Muscle layer of duodenum (tissue), 2 donors: ENCODE measurements at regions not wholly inside any gene's neighbourhood (a gene's known extent, or its start where the extent isn't known, plus 50 kb on each side); places are given as distances from the start of the nearest gene placed in this dataset.

Source experiments
- H3K27ac ChIP-seq: one replicate; pipeline ENCODE4 v1.7.0; 2013; ENCODE audit warnings: mild to moderate bottlenecking, low read length
- H3K27me3 ChIP-seq: one replicate; pipeline ENCODE4 v1.7.0; 2013; ENCODE audit warnings: low read depth, mild to moderate bottlenecking, control low read depth, low read length
- H3K36me3 ChIP-seq, 2 donors: one replicate each; pipeline ENCODE4 v1.7.0; 2013; ENCODE audit warnings: low read length in 2 of 2, control low read depth in 1 of 2, mild to moderate bottlenecking in 1 of 2; ENCODE audit not compliant: insufficient read depth in 2 of 2, control insufficient read depth in 1 of 2
- H3K4me1 ChIP-seq, 2 donors: one replicate each; pipeline ENCODE4 v1.7.0; 2013; ENCODE audit warnings: low read length in 2 of 2, mild to moderate bottlenecking in 2 of 2, control low read depth in 1 of 2, moderate library complexity in 1 of 2; ENCODE audit not compliant: insufficient read depth in 2 of 2, control insufficient read depth in 1 of 2
- H3K4me3 ChIP-seq, 2 donors: one replicate each; pipeline ENCODE4 v1.7.0; 2013; ENCODE audit warnings: low read length in 2 of 2, low read depth in 1 of 2, mild to moderate bottlenecking in 1 of 2
- H3K9me3 ChIP-seq, 2 donors: one replicate each; pipeline ENCODE4 v1.7.0; 2013; ENCODE audit warnings: low read length in 2 of 2, control low read depth in 1 of 2, mild to moderate bottlenecking in 1 of 2; ENCODE audit not compliant: control insufficient read depth in 1 of 2
- donor health status: healthy.

GRCh38 chr5:67286006-67286405 is 89.4 kb upstream of the CD180 start:
- Histone ChIP-seq H3K36me3 (no peaks in the 10 kb centered on the region), H3K27ac (no peak overlapping the region), H3K4me3 (no peak overlapping the region), H3K27me3 (no peaks in the 10 kb centered on the region), H3K4me1 (peaks cover 0 to 27% of the 10 kb centered on the region in 2 donors), H3K9me3 (no peaks in the 10 kb centered on the region)

GRCh38 chr5:67283988-67284487 is 87.4 kb upstream of the CD180 start:
- H3K4me3 ChIP-seq = no peak overlapping the region
- no peaks in the 10 kb centered on the region for H3K36me3 ChIP-seq
- peaks cover 0 to 9% of the 10 kb centered on the region in 2 donors for H3K4me1 ChIP-seq
- H3K27ac ChIP-seq = no peak overlapping the region
- no peaks in the 10 kb centered on the region for H3K27me3 ChIP-seq
- H3K9me3 ChIP-seq = no peaks in the 10 kb centered on the region

- Histone ChIP-seq H3K4me1 (peaks cover 0 to 3% of the 10 kb centered on the region in 2 donors), H3K27me3 (no peaks in the 10 kb centered on the region), H3K9me3 (peaks cover 2% of the 10 kb centered on the region in 2 donors), H3K36me3 (no peaks in the 10 kb centered on the region), H3K27ac (no peak overlapping the region), H3K4me3 (no peak overlapping the region)
Measured at GRCh38 chr5:67283275-67283987, 86.8 kb upstream of the CD180 start.

GRCh38 chr5:67281874-67282273 is 85.3 kb upstream of the CD180 start:
- Histone ChIP-seq H3K9me3 (peaks cover 3 to 4% of the 10 kb centered on the region in 2 donors), H3K27me3 (no peaks in the 10 kb centered on the region), H3K27ac (no peak overlapping the region), H3K36me3 (no peaks in the 10 kb centered on the region), H3K4me1 (no peaks in the 10 kb centered on the region), H3K4me3 (no peak overlapping the region)

GRCh38 chr5:67273689-67274356 is 77.2 kb upstream of the CD180 start:
- Histone ChIP-seq H3K4me1 (peaks cover 9 to 25% of the 10 kb centered on the region in 2 donors), H3K27ac (no peak overlapping the region), H3K4me3 (no peak overlapping the region), H3K27me3 (no peaks in the 10 kb centered on the region), H3K36me3 (no peaks in the 10 kb centered on the region), H3K9me3 (peaks cover 3 to 4% of the 10 kb centered on the region in 2 donors)

- H3K4me3 ChIP-seq = no peak overlapping the region
- H3K27ac ChIP-seq = no peak overlapping the region
- H3K9me3 ChIP-seq = no peaks in the 10 kb centered on the region
- peaks cover 17 to 31% of the 10 kb centered on the region in 2 donors for H3K4me1 ChIP-seq
- H3K27me3 ChIP-seq = no peaks in the 10 kb centered on the region
- H3K36me3 ChIP-seq = no peaks in the 10 kb centered on the region
Measured at GRCh38 chr5:67272453-67273130, 76.0 kb upstream of the CD180 start.

- Histone ChIP-seq H3K4me1 (peaks cover 23 to 38% of the 10 kb centered on the region in 2 donors), H3K9me3 (no peaks in the 10 kb centered on the region), H3K36me3 (no peaks in the 10 kb centered on the region), H3K27me3 (no peaks in the 10 kb centered on the region), H3K27ac (peak overlapping the region; percentile 84), H3K4me3 (peak overlapping the region; percentile 27 to 49)
Measured at GRCh38 chr5:67268231-67269021, 71.8 kb upstream of the CD180 start.

GRCh38 chr5:67267512-67268216 is 71.1 kb upstream of the CD180 start:
- H3K36me3 ChIP-seq = no peaks in the 10 kb centered on the region
- H3K4me3 ChIP-seq = peak overlapping the region in 1 of 2 donors; percentile 15
- peaks cover 23 to 36% of the 10 kb centered on the region in 2 donors for H3K4me1 ChIP-seq
- no peaks in the 10 kb centered on the region for H3K9me3 ChIP-seq
- no peaks in the 10 kb centered on the region for H3K27me3 ChIP-seq
- H3K27ac ChIP-seq = peak overlapping the region; percentile 84

- Histone ChIP-seq H3K9me3 (no peaks in the 10 kb centered on the region), H3K27me3 (no peaks in the 10 kb centered on the region), H3K4me3 (no peak overlapping the region), H3K4me1 (peaks cover 23 to 31% of the 10 kb centered on the region in 2 donors), H3K36me3 (no peaks in the 10 kb centered on the region), H3K27ac (peak overlapping the region; percentile 84)
Measured at GRCh38 chr5:67266654-67267350, 70.2 kb upstream of the CD180 start.

GRCh38 chr5:67265951-67266350 is 69.4 kb upstream of the CD180 start:
- Histone ChIP-seq H3K27ac (no peak overlapping the region), H3K4me3 (no peak overlapping the region), H3K4me1 (peaks cover 23 to 31% of the 10 kb centered on the region in 2 donors), H3K27me3 (no peaks in the 10 kb centered on the region), H3K9me3 (no peaks in the 10 kb centered on the region), H3K36me3 (no peaks in the 10 kb centered on the region)
